ENCODE measurements at regions not wholly inside any gene's neighbourhood (a gene's known extent, or its start where the extent isn't known, plus 50 kb on each side); places are given as distances from the start of the nearest gene placed in this dataset.

DNA sequence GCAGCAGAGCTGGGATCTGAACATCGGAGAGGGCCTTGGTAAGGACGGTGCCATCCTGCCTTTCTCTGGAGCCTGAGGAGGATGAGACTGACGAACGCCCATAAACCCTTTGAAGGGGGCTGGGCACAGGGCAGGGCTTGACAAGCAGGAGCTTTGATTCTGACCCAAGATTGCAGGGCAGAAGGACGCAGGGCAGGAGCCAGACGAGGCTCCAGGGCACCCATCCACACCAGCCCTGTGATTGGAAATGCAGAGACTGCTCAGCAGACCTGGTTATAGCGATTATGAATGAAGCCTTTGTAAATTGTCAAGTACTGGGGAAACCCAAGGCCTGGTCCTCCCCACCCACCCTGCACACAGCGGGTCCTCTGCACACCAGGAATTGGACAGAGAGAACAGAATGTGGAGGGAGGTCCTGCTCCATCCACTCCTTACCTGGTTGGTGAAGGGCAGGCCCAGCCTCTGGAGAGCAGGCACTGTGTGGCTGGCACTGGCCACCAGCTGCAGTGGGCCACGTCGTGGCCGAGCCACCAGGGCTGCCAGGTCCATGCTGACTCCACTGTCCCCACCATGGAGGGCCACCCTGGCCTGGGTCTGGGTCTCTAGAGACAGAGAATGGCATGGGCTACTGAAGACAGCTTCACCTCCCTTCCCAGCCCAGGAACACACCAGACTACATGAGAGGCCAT is 68.8 kb downstream of the RMI2 start:
- no peak for DNase-seq
- POLR2A ChIA-PET, result interaction anchor here (0.7 kb wide), 1 partner anchor 222 kb away, joined by 3 read pairs; no protein-coding TSS in a partner anchor
- Mint-ChIP-seq H3K9me3 (ENCODE audit: unreplicated experiment) (no peaks in the 10 kb centered on the region), H3K27me3 (ENCODE audit: insufficient read depth, unreplicated experiment) (no peaks in the 10 kb centered on the region), H3K4me3 (ENCODE audit: unreplicated experiment) (no peak overlapping the region), H3K4me1 (ENCODE audit: low read depth, unreplicated experiment) (no peaks in the 10 kb centered on the region), H3K36me3 (ENCODE audit: insufficient read depth, unreplicated experiment) (no peaks in the 10 kb centered on the region), H3K27ac (ENCODE audit: unreplicated experiment) (no peak overlapping the region)
- intact Hi-C loops (cut with micrococcal nuclease; ENCODE audit: unreplicated experiment), result no loop called here
- no peaks in the 10 kb centered on the region for H3K9me3 ChIP-seq
- no peaks in the 10 kb centered on the region for H3K4me1 ChIP-seq
- BruUV-seq (replicated peaks), result no TSS peak
- CTCF ChIA-PET, result no interaction called here
- H3K36me3 ChIP-seq (ENCODE audit: control insufficient read depth, insufficient read depth, low read length), result no peaks in the 10 kb centered on the region
- no peaks in the 10 kb centered on the region for H3K27me3 ChIP-seq (replicated peaks; ENCODE audit: control insufficient read depth, insufficient read depth, low read length)
- no peak for TF ChIP-seq CTCF (IDR thresholded peaks at IDR 0.05; ENCODE audit: insufficient read depth in 1 of 2, low read depth in 1 of 2, low read length in 1 of 2, severe bottlenecking in 1 of 2, unreplicated experiment in 1 of 2)
- H3K4me3 ChIP-seq (ENCODE audit: low read depth, low read length), result no peak overlapping the region

DNA sequence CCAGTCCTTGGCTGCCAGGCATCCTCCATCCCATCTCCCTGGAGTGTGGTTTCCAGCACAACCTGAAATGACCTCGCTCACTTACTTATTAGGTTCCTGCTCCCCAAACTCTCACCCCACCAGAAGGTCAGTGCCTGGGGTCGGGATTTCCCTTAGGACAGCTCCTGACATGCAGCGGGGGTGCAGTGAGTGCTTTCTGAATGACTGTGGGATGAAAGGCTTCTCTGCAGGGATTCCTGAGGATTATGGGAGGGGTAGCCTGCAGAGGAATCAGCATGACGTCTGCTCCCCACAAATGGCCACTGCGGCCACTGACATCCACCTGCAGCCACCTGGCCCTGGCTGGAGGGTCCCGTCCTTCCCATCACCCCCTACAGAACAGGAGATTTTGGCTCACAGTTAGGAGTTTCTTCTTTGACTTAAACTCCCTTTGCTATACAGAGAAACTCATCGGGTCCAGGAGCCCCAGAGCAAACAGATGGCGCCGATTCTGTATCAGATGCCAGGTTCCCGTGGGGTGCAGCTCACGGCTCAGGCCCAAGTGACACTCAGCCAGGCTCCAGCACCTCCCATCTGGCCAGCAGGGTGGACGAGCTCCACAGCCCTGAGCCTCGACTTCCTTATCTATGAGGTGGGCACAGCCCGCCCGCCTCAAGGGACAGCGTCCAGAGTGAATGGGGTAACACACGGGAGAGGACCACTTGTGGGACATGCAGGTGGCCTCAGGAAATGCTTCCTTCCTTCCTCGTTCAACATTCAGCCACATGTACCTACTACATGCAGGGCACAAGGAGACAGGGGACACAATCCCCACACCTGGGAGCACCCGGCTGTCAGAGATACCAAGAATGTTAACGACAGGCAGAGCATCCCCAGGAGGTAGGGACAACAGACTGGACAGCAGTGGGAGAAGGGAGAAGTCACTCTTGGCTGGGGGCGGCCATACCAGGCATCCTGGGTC is 69.8 kb downstream of the RMI2 start:
- Mint-ChIP-seq H3K36me3 (ENCODE audit: insufficient read depth, unreplicated experiment) (no peaks in the 10 kb centered on the region), H3K9me3 (ENCODE audit: unreplicated experiment) (no peaks in the 10 kb centered on the region), H3K4me3 (ENCODE audit: unreplicated experiment) (no peak overlapping the region), H3K27me3 (ENCODE audit: insufficient read depth, unreplicated experiment) (no peaks in the 10 kb centered on the region), H3K4me1 (ENCODE audit: low read depth, unreplicated experiment) (no peaks in the 10 kb centered on the region), H3K27ac (ENCODE audit: unreplicated experiment) (no peak overlapping the region)
- POLR2A ChIA-PET, result interaction anchor here (0.7 kb wide), 1 partner anchor 221 kb away, joined by 3 read pairs; no protein-coding TSS in a partner anchor
- CTCF ChIA-PET, result no interaction called here
- no peaks in the 10 kb centered on the region for H3K4me1 ChIP-seq
- intact Hi-C loops (cut with micrococcal nuclease; ENCODE audit: unreplicated experiment), result no loop called here
- no peaks in the 10 kb centered on the region for H3K9me3 ChIP-seq
- no TSS peak for BruUV-seq (replicated peaks)
- no peak for DNase-seq
- H3K4me3 ChIP-seq (ENCODE audit: low read depth, low read length), result no peak overlapping the region
- H3K27me3 ChIP-seq (replicated peaks; ENCODE audit: control insufficient read depth, insufficient read depth, low read length), result no peaks in the 10 kb centered on the region
- no peak for TF ChIP-seq CTCF (IDR thresholded peaks at IDR 0.05; ENCODE audit: insufficient read depth in 1 of 2, low read depth in 1 of 2, low read length in 1 of 2, severe bottlenecking in 1 of 2, unreplicated experiment in 1 of 2)
- no peaks in the 10 kb centered on the region for H3K36me3 ChIP-seq (ENCODE audit: control insufficient read depth, insufficient read depth, low read length)

GRCh38 chr16:11416228-11417001 is 71.2 kb downstream of the RMI2 start:
- no peaks in the 10 kb centered on the region for H3K36me3 ChIP-seq (ENCODE audit: control insufficient read depth, insufficient read depth, low read length)
- Mint-ChIP-seq H3K36me3 (ENCODE audit: insufficient read depth, unreplicated experiment) (no peaks in the 10 kb centered on the region), H3K27ac (ENCODE audit: unreplicated experiment) (no peak overlapping the region), H3K27me3 (ENCODE audit: insufficient read depth, unreplicated experiment) (no peaks in the 10 kb centered on the region), H3K4me1 (ENCODE audit: low read depth, unreplicated experiment) (no peaks in the 10 kb centered on the region), H3K9me3 (ENCODE audit: unreplicated experiment) (no peaks in the 10 kb centered on the region), H3K4me3 (ENCODE audit: unreplicated experiment) (no peak overlapping the region)
- DNase-seq, result no peak
- POLR2A ChIA-PET, result no interaction called here
- no peak for TF ChIP-seq CTCF (IDR thresholded peaks at IDR 0.05; ENCODE audit: insufficient read depth in 1 of 2, low read depth in 1 of 2, low read length in 1 of 2, severe bottlenecking in 1 of 2, unreplicated experiment in 1 of 2)
- no peak overlapping the region for H3K4me3 ChIP-seq (ENCODE audit: low read depth, low read length)
- intact Hi-C loops (cut with micrococcal nuclease; ENCODE audit: unreplicated experiment), result no loop called here
- H3K9me3 ChIP-seq, result no peaks in the 10 kb centered on the region
- H3K27me3 ChIP-seq (replicated peaks; ENCODE audit: control insufficient read depth, insufficient read depth, low read length), result no peaks in the 10 kb centered on the region
- no TSS peak for BruUV-seq (replicated peaks)
- no peaks in the 10 kb centered on the region for H3K4me1 ChIP-seq
- CTCF ChIA-PET, result no interaction called here
